Panc1 (cell line): ENCODE measurements at regions not wholly inside any gene's neighbourhood (a gene's known extent, or its start where the extent isn't known, plus 50 kb on each side); places are given as distances from the start of the nearest gene placed in this dataset.

Source experiments
- CTCF ChIP-seq: fragments of 450-650 bp; IDR thresholded peaks from 2 replicates; pipeline ENCODE4 v1.5.1; 2017; ENCODE audit warnings: mild to moderate bottlenecking
- POLR2AphosphoS5 ChIP-seq: IDR thresholded peaks from 2 replicates; pipeline ENCODE4 v1.6.1; 2012; ENCODE audit warnings: mild to moderate bottlenecking, low read depth, low read length, moderate library complexity
- REST ChIP-seq, 2 experiments: IDR thresholded peaks; 2 replicates each; pipeline ENCODE4 v1.6.1; 2011 to 2012; ENCODE audit warnings: low read depth in 2 of 2, control low read depth in 1 of 2, low read length in 1 of 2, mild to moderate bottlenecking in 1 of 2, moderate library complexity in 1 of 2; ENCODE audit not compliant: insufficient read depth in 1 of 2
- TCF7L2 ChIP-seq: IDR thresholded peaks from 2 replicates; pipeline ENCODE4 v1.6.1; 2011; ENCODE audit warnings: mild to moderate bottlenecking, low read depth, low read length, inconsistent platforms

GRCh38 chr10:117666166-117666565, 123.6 kb downstream of the EMX2 start:
- TF ChIP-seq CTCF (no peak), POLR2AphosphoS5 (no peak), REST (IDR thresholded peaks at IDR 0.05; ENCODE audit: insufficient read depth in 1 of 2, low read depth in 2 of 2, low read length in 1 of 2) (no peak), TCF7L2 (no peak)
